Osteoblast (primary cell): ENCODE measurements at regions not wholly inside any gene's neighbourhood (a gene's known extent, or its start where the extent isn't known, plus 50 kb on each side); places are given as distances from the start of the nearest gene placed in this dataset.

Experiments used
- DNase-seq: peaks from one replicate; pipeline ENCODE4 v3.0.0; 2011; ENCODE audit warnings: low spot score, mixed read lengths; ENCODE audit not compliant: insufficient read length; ENCODE audit errors: missing footprints
- H2AFZ ChIP-seq: 2 replicates; pipeline ENCODE4 v1.6.0; 2011; ENCODE audit warnings: mild to moderate bottlenecking, low read length
- H3K27ac ChIP-seq: 2 replicates; pipeline ENCODE4 v1.5.1; 2011; ENCODE audit warnings: mild to moderate bottlenecking, low read depth, low read length, moderate library complexity
- H3K27me3 ChIP-seq: 2 replicates; pipeline ENCODE4 v1.6.0; 2012; ENCODE audit warnings: mild to moderate bottlenecking, control low read depth, inconsistent platforms, low read length, moderate library complexity; ENCODE audit not compliant: insufficient read depth
- H3K36me3 ChIP-seq: 2 replicates; pipeline ENCODE4 v1.5.1; 2011; ENCODE audit warnings: mild to moderate bottlenecking, low read length, control low read depth, moderate library complexity; ENCODE audit not compliant: insufficient read depth
- H3K4me1 ChIP-seq: 2 replicates; pipeline ENCODE4 v1.5.1; 2011; ENCODE audit warnings: mild to moderate bottlenecking, low read length, control low read depth, moderate library complexity; ENCODE audit not compliant: insufficient read depth
- H3K4me2 ChIP-seq: 2 replicates; pipeline ENCODE4 v1.6.0; 2011; ENCODE audit warnings: mild to moderate bottlenecking, low read length; ENCODE audit not compliant: insufficient read depth
- H3K4me3 ChIP-seq: fragments of 200-600 bp; sonication (generic); 3 replicates; pipeline ENCODE4 v1.5.1; 2012; ENCODE audit warnings: mild to moderate bottlenecking, low read length, inconsistent platforms; ENCODE audit not compliant: insufficient read depth
- H3K79me2 ChIP-seq: 2 replicates; pipeline ENCODE4 v1.6.0; 2012; ENCODE audit warnings: mild to moderate bottlenecking, low read length, control low read depth, inconsistent platforms; ENCODE audit not compliant: insufficient read depth
- H3K9me3 ChIP-seq: 2 replicates; pipeline ENCODE4 v1.5.1; 2011; ENCODE audit warnings: low read depth, low read length, control low read depth
- H4K20me1 ChIP-seq: 2 replicates; pipeline ENCODE4 v1.6.0; 2012; ENCODE audit warnings: mild to moderate bottlenecking, low read length, control low read depth; ENCODE audit not compliant: insufficient read depth
- TF ChIP-seq, protein P1 (sequence below): IDR thresholded peaks from 2 replicates; pipeline ENCODE4 v1.5.1; 2011; ENCODE audit warnings: mild to moderate bottlenecking, low read depth, low read length, moderate library complexity; ENCODE audit errors: extremely low read depth

DNA sequence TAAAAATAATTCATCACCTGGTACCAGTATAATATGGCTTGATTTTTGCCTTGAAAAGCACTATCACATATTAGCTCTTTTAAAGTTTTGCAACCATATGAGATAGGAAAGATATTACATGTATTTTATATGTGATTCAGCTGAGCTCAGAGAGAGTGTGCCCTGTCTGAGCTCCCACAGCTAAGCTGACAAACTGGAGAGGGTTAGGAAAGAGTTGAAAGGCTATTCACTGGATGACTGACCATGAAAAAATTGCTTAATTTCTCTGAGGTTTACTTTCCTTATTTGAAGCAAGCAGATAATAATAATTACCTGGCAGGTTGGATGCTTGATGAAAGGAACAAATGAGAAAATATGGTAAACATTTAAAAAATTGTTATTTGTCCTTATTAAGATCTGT is 97.4 kb upstream of the CCDC80 start:
- H4K20me1 ChIP-seq: no peaks in the 10 kb centered on the region
- H3K27me3 ChIP-seq: no peaks in the 10 kb centered on the region
- no peak overlapping the region for H3K27ac ChIP-seq
- no peaks in the 10 kb centered on the region for H3K79me2 ChIP-seq
- no peak overlapping the region for H3K4me3 ChIP-seq
- TF ChIP-seq, protein P1, sequence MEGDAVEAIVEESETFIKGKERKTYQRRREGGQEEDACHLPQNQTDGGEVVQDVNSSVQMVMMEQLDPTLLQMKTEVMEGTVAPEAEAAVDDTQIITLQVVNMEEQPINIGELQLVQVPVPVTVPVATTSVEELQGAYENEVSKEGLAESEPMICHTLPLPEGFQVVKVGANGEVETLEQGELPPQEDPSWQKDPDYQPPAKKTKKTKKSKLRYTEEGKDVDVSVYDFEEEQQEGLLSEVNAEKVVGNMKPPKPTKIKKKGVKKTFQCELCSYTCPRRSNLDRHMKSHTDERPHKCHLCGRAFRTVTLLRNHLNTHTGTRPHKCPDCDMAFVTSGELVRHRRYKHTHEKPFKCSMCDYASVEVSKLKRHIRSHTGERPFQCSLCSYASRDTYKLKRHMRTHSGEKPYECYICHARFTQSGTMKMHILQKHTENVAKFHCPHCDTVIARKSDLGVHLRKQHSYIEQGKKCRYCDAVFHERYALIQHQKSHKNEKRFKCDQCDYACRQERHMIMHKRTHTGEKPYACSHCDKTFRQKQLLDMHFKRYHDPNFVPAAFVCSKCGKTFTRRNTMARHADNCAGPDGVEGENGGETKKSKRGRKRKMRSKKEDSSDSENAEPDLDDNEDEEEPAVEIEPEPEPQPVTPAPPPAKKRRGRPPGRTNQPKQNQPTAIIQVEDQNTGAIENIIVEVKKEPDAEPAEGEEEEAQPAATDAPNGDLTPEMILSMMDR: no peak
- peak; percentile 72 for DNase-seq
- no peaks in the 10 kb centered on the region for H3K36me3 ChIP-seq
- H2AFZ ChIP-seq: no peak overlapping the region
- H3K4me2 ChIP-seq: no peak overlapping the region
- H3K4me1 ChIP-seq: peaks cover 34% of the 10 kb centered on the region
- H3K9me3 ChIP-seq: no peaks in the 10 kb centered on the region

DNA sequence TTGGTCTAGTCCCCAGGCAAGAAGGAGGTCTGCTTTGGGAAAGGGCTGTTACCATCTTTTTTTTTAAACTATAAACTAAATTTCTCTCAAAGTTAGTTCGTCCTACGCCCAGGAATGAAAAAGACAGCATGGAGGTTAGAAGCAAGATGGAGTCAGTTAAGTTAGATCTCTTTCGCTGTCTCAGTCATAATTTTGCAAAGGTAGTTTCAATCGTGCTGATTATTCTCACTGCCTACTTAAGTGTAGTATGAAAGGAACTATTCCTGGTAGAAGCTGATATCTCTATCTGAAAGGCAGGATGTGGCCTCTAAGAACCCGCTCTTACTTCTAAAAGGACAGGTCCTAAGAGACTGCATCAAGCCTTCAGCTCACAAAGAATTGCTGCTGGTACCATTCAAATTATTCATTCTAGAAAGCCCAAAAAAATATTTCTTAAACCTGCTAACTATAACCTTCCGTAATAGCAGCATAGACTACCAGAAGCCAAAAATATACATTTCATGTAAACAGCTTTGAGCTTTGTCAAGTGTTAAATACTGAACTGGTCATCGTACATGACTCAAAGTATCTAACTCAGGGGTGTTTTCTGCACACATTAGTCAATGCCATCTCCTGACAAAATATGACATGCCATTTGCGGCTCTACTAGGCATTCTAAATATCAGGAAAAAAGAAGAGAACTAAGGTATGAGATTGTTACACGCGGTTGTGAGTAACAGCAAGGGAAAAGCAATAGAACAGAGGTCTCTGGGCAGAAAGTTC is 96.0 kb upstream of the CCDC80 start:
- TF ChIP-seq, protein P1: no peak
- Histone ChIP-seq H2AFZ (no peak overlapping the region), H3K79me2 (no peaks in the 10 kb centered on the region), H3K4me3 (no peak overlapping the region), H3K36me3 (no peaks in the 10 kb centered on the region), H3K9me3 (no peaks in the 10 kb centered on the region), H3K27me3 (no peaks in the 10 kb centered on the region), H3K4me1 (peaks cover 31% of the 10 kb centered on the region), H3K27ac (no peak overlapping the region), H3K4me2 (no peak overlapping the region), H4K20me1 (no peaks in the 10 kb centered on the region)
- no peak for DNase-seq

- no peaks in the 10 kb centered on the region for H3K27me3 ChIP-seq
- no peaks in the 10 kb centered on the region for H4K20me1 ChIP-seq
- no peak overlapping the region for H3K4me3 ChIP-seq
- H3K9me3 ChIP-seq: no peaks in the 10 kb centered on the region
- H3K79me2 ChIP-seq: no peaks in the 10 kb centered on the region
- no peak for DNase-seq
- no peak overlapping the region for H3K27ac ChIP-seq
- TF ChIP-seq, protein P1: no peak
- H3K4me2 ChIP-seq: no peak overlapping the region
- no peaks in the 10 kb centered on the region for H3K36me3 ChIP-seq
- peak overlapping the region; percentile 30 for H2AFZ ChIP-seq
- H3K4me1 ChIP-seq: peaks cover 27% of the 10 kb centered on the region
Observed at GRCh38 chr3:112736386-112736785, 95.4 kb upstream of the CCDC80 start.

DNA sequence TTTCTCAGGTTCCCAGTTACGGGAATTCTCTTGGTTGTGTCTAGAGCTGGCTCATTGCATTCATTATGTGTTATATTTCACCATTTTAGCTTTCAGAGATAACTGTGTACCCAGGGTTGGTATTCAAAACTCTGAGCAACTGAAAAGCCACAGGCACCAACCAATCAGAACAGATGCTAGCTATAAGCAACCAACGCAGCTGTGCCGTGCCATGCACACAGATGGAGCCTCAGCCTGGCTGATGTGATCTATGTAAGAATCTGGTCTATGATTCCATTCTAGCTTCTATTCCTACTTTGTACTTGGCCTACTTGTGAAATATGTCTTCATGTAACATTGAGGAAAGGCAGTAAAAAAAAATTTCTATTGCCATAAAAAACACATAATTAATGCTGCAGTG is 95.0 kb upstream of the CCDC80 start:
- TF ChIP-seq, protein P1: no peak
- DNase-seq: no peak
- Histone ChIP-seq H3K4me2 (no peak overlapping the region), H3K4me1 (peaks cover 27% of the 10 kb centered on the region), H2AFZ (no peak overlapping the region), H3K4me3 (no peak overlapping the region), H3K9me3 (no peaks in the 10 kb centered on the region), H3K27me3 (no peaks in the 10 kb centered on the region), H3K79me2 (no peaks in the 10 kb centered on the region), H3K27ac (no peak overlapping the region), H3K36me3 (no peaks in the 10 kb centered on the region), H4K20me1 (no peaks in the 10 kb centered on the region)
